HG02884 (cell line): ENCODE measurements at regions not wholly inside any gene's neighbourhood (a gene's known extent, or its start where the extent isn't known, plus 50 kb on each side); places are given as distances from the start of the nearest gene placed in this dataset.
"Not testable (repeated sequence)": the region's sequence is repeated elsewhere in the genome, so short reads cannot be mapped to it uniquely, and the experiment has no call there.

ENCODE experiments used
- ATAC-seq: cut with Tn5 transposase; IDR thresholded peaks from one replicate; pipeline ENCODE4 v1.9.1; 2021; ENCODE audit warnings: mild to moderate bottlenecking, moderate library complexity; ENCODE audit not compliant: unreplicated experiment

GRCh38 chr10:87416892-87417291 lies 59.3 kb downstream of the NUTM2D start:
- not testable (repeated sequence) for ATAC-seq

GRCh38 chr10:87422641-87423040 lies 65.1 kb downstream of the NUTM2D start:
- not testable (repeated sequence) for ATAC-seq

- not testable (repeated sequence) for ATAC-seq
These were observed 67.3 kb downstream of the NUTM2D start for GRCh38 chr10:87424697-87425373.

- not testable (repeated sequence) for ATAC-seq
These were observed 70.9 kb upstream of the MINPP1 start for GRCh38 chr10:87433836-87434235.

- ATAC-seq = not testable (repeated sequence)
These were observed 69.3 kb upstream of the MINPP1 start for GRCh38 chr10:87435295-87435826.

GRCh38 chr10:87436104-87436503 lies 68.6 kb upstream of the MINPP1 start:
- peak; percentile 81 for ATAC-seq

- ATAC-seq = not testable (repeated sequence)
These were observed 67.2 kb upstream of the MINPP1 start for GRCh38 chr10:87437450-87437849.
